ENCODE measurements at regions not wholly inside any gene's neighbourhood (a gene's known extent, or its start where the extent isn't known, plus 50 kb on each side); places are given as distances from the start of the nearest gene placed in this dataset.

GRCh38 chr9:109593612-109594011 is 95.5 kb upstream of the PTPN3 start:
- no peak overlapping the region for H3K9ac ChIP-seq (ENCODE audit: control insufficient read depth, extremely low read depth, insufficient read depth, low read length)

DNA sequence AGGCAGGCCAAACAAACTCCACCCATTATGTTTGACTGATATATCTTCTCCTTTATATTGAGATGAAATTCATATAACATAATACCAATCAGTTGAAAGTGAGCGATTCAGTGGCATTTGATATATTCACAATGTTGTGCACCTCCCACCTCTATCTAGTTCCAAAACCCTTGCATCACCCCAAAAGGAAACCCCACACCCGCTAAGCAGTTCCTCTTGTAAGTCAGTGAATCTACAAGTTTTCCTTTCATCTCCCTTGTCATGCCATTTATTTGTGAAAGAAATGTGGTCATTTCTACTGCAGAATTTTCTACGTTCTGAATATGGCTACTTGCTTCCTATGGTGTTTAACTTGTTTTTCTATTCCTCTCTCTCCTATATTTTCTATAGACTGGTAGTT is 99.4 kb upstream of the PTPN3 start:
- Histone ChIP-seq H4K20me1 (ENCODE audit: control insufficient read depth, extremely low read depth, insufficient read depth, low read length) (no peaks in the 10 kb centered on the region), H3K9ac (ENCODE audit: control insufficient read depth, extremely low read depth, insufficient read depth, low read length) (no peak overlapping the region), H2AFZ (ENCODE audit: control insufficient read depth, low read length) (no peak overlapping the region), H3K27ac (ENCODE audit: control insufficient read depth, insufficient read depth, low read length) (no peak overlapping the region), H3K36me3 (ENCODE audit: control insufficient read depth in 2 of 2, extremely low read depth in 1 of 2, insufficient read depth in 2 of 2, low read length in 2 of 2) (no peaks in the 10 kb centered on the region), H3K9me3 (ENCODE audit: control insufficient read depth, low read depth, low read length) (no peaks in the 10 kb centered on the region), H3K9me1 (ENCODE audit: control insufficient read depth, extremely low read depth, insufficient read depth, low read length) (no peaks in the 10 kb centered on the region), H3K4me1 (ENCODE audit: control insufficient read depth, extremely low read depth, insufficient read depth, low read length) (no peaks in the 10 kb centered on the region), H3K79me2 (ENCODE audit: control insufficient read depth, insufficient read depth, low read length) (no peaks in the 10 kb centered on the region), H3K27me3 (ENCODE audit: control insufficient read depth, extremely low read depth, insufficient read depth, low read length) (no peaks in the 10 kb centered on the region), H3K4me3 (ENCODE audit: control insufficient read depth in 2 of 3, extremely low read depth in 1 of 3, insufficient read depth in 2 of 3, low read depth in 1 of 3, low read length in 3 of 3) (no peak overlapping the region), H3K4me2 (ENCODE audit: control insufficient read depth, extremely low read depth, insufficient read depth, low read depth, low read length) (no peak overlapping the region)
- DNase-seq (ENCODE audit: low read depth, low spot score) (no peak), FAIRE-seq (no peak)
- dilution Hi-C loops (cut with MboI; ENCODE audit: extremely low pct_ligation_motif_present, low sequenced_read_pairs) = no loop called here
- TF ChIP-seq CTCF (optimal IDR thresholded peaks at IDR 0.05 in 1 of 3, IDR thresholded peaks at IDR 0.05 in 1 of 3, conservative IDR thresholded peaks at IDR 0.05 in 1 of 3; ENCODE audit: extremely low read depth in 1 of 3, insufficient read depth in 2 of 3, low read length in 3 of 3) (no peak), EZH2 (IDR thresholded peaks at IDR 0.05; ENCODE audit: low read length) (no peak)

More at GRCh38 chr9:109593612-109594011, 95.5 kb upstream of the PTPN3 start:
- Histone ChIP-seq H3K27me3 (ENCODE audit: control insufficient read depth, extremely low read depth, insufficient read depth, low read length) (no peaks in the 10 kb centered on the region), H3K4me3 (ENCODE audit: control insufficient read depth in 2 of 3, extremely low read depth in 1 of 3, insufficient read depth in 2 of 3, low read depth in 1 of 3, low read length in 3 of 3) (no peak overlapping the region), H4K20me1 (ENCODE audit: control insufficient read depth, extremely low read depth, insufficient read depth, low read length) (no peaks in the 10 kb centered on the region), H3K4me1 (ENCODE audit: control insufficient read depth, extremely low read depth, insufficient read depth, low read length) (no peaks in the 10 kb centered on the region), H2AFZ (ENCODE audit: control insufficient read depth, low read length) (no peak overlapping the region), H3K9me3 (ENCODE audit: control insufficient read depth, low read depth, low read length) (no peaks in the 10 kb centered on the region), H3K36me3 (ENCODE audit: control insufficient read depth in 2 of 2, extremely low read depth in 1 of 2, insufficient read depth in 2 of 2, low read length in 2 of 2) (no peaks in the 10 kb centered on the region), H3K27ac (ENCODE audit: control insufficient read depth, insufficient read depth, low read length) (no peak overlapping the region), H3K4me2 (ENCODE audit: control insufficient read depth, extremely low read depth, insufficient read depth, low read depth, low read length) (no peak overlapping the region), H3K79me2 (ENCODE audit: control insufficient read depth, insufficient read depth, low read length) (no peaks in the 10 kb centered on the region), H3K9me1 (ENCODE audit: control insufficient read depth, extremely low read depth, insufficient read depth, low read length) (no peaks in the 10 kb centered on the region)
- dilution Hi-C loops (cut with MboI; ENCODE audit: extremely low pct_ligation_motif_present, low sequenced_read_pairs) = no loop called here
- no peak for FAIRE-seq
- DNase-seq (ENCODE audit: low read depth, low spot score) = no peak
- TF ChIP-seq EZH2 (IDR thresholded peaks at IDR 0.05; ENCODE audit: low read length) (no peak), CTCF (optimal IDR thresholded peaks at IDR 0.05 in 1 of 3, IDR thresholded peaks at IDR 0.05 in 1 of 3, conservative IDR thresholded peaks at IDR 0.05 in 1 of 3; ENCODE audit: extremely low read depth in 1 of 3, insufficient read depth in 2 of 3, low read length in 3 of 3) (no peak)
